Kidney (tissue), 13 donors: ENCODE measurements at regions not wholly inside any gene's neighbourhood (a gene's known extent, or its start where the extent isn't known, plus 50 kb on each side); places are given as distances from the start of the nearest gene placed in this dataset.

Source experiments
- DNase-seq, 5 donors: peaks; one replicate each; pipeline ENCODE4 v3.0.0-alpha.2; 2013 to 2020
- FAIRE-seq: peaks from 2 replicates; lab custom pipeline; 2012; peaks lifted over from hg19 to GRCh38; lab: Jason Lieb, UNC
- H3K27ac ChIP-seq, 2 donors: one replicate each; pipeline ENCODE4 v1.7.0; 2013; ENCODE audit warnings: low read depth in 2 of 2, low read length in 2 of 2, inconsistent platforms in 1 of 2
- H3K27me3 ChIP-seq: one replicate; pipeline ENCODE4 v1.7.1; 2013; ENCODE audit warnings: low read length, inconsistent platforms; ENCODE audit not compliant: control insufficient read depth, insufficient read depth
- H3K36me3 ChIP-seq, 3 donors: one replicate each; pipeline versions ENCODE4 v1.7.0 to v1.7.1; 2013; ENCODE audit warnings: low read length in 3 of 3, control low read depth in 1 of 3, inconsistent platforms in 1 of 3; ENCODE audit not compliant: insufficient read depth in 3 of 3, control insufficient read depth in 2 of 3
- H3K4me1 ChIP-seq, 3 donors: one replicate each; pipeline versions ENCODE4 v1.7.0 to v1.7.1; 2013; ENCODE audit warnings: low read length in 3 of 3, inconsistent platforms in 1 of 3, low read depth in 1 of 3; ENCODE audit not compliant: control insufficient read depth in 2 of 3, insufficient read depth in 2 of 3
- H3K4me3 ChIP-seq, 3 donors: one replicate each; pipeline versions ENCODE4 v1.7.0 to v1.8.1; 2013; ENCODE audit warnings: low read length in 3 of 3, control low read depth in 1 of 3, inconsistent platforms in 1 of 3
- H3K9ac ChIP-seq, 3 donors: one replicate each; pipeline versions ENCODE4 v1.7.0 to v1.7.1; 2013; ENCODE audit warnings: low read length in 3 of 3, control low read depth in 1 of 3, inconsistent platforms in 1 of 3
- H3K9me3 ChIP-seq, 3 donors: one replicate each; pipeline versions ENCODE4 v1.7.0 to v1.7.1; 2013; ENCODE audit warnings: low read length in 3 of 3, control low read depth in 1 of 3, inconsistent platforms in 1 of 3; ENCODE audit not compliant: control insufficient read depth in 2 of 3, insufficient read depth in 1 of 3
- CTCF ChIP-seq: IDR thresholded peaks from 3 replicates; pipeline ENCODE4 v1.5.1; 2012; ENCODE audit warnings: mild to moderate bottlenecking, moderate library complexity, borderline replicate concordance; ENCODE audit not compliant: insufficient read depth; ENCODE audit errors: extremely low read depth
- intact Hi-C: fragments of 100-400 bp; cut with DNase I; formaldehyde crosslinking; loops from one replicate; pipeline ENCODE4 v1.11.1; 2022
- donor health status: control.
- donor health status: control.
- donor health status: control.
- donor health status: control.
- donor health status: control.
- donor health status: DM: yes; HTN: yes; CAD: no.
- donor health status: Normal renal cell carcinoma (clear cell type).

DNA sequence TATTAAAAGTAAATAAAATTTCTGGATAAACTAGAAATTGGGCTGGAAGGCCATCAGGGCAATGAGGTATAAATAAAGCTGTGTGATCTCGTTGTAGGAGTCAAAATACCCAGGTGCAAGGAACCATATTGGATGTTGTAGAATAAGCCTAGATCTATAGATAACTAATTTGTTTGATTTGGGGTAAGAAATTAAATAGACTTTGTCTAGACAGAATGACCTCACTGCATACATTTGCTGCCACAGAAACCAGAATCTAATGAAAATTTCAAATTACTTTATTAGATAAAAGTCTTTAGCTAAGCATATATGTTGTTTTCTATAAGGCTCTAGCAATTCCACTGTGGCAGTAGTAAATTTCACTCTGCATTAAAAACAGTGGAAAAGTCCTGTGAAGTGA, 225.2 kb upstream of the ITGA1 start:
- H3K4me3 ChIP-seq: no peak overlapping the region
- intact Hi-C loops: no loop called here
- no peaks in the 10 kb centered on the region for H3K9me3 ChIP-seq
- no peak for TF ChIP-seq CTCF
- no peak overlapping the region for H3K27ac ChIP-seq
- DNase-seq (no peak), FAIRE-seq (no peak)
- H3K4me1 ChIP-seq: no peaks in the 10 kb centered on the region
- H3K9ac ChIP-seq: no peak overlapping the region
- H3K27me3 ChIP-seq: no peaks in the 10 kb centered on the region
- no peaks in the 10 kb centered on the region for H3K36me3 ChIP-seq

DNA sequence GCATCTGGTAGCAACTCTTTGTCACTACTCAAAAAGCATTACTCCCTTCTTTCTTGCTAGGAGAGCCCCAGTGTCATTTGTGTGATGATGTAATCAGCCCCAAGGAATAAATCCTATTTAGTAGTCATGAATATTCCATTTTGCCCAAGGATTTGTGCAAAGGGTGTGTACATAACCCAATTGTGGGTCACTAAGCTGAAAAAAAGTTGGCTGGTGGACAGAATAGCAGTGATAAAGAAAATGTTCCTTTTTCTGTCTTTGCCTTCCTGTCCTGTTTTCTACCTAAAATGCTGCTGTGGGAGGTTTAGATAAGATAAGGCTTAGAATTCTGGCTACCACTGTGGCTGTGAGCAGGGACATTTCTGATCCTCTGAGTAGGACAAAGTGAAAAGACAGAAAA, 223.1 kb upstream of the ITGA1 start:
- no peak overlapping the region for H3K9ac ChIP-seq
- no peak for DNase-seq
- intact Hi-C loops: no loop called here
- TF ChIP-seq CTCF: no peak
- FAIRE-seq: no peak
- H3K27me3 ChIP-seq: no peaks in the 10 kb centered on the region
- H3K36me3 ChIP-seq: no peaks in the 10 kb centered on the region
- H3K27ac ChIP-seq: no peak overlapping the region
- H3K9me3 ChIP-seq: no peaks in the 10 kb centered on the region
- no peak overlapping the region for H3K4me3 ChIP-seq
- no peaks in the 10 kb centered on the region for H3K4me1 ChIP-seq

GRCh38 chr5:52577546-52577945, 210.2 kb upstream of the ITGA1 start:
- no peak overlapping the region for H3K4me3 ChIP-seq
- H3K27ac ChIP-seq: no peak overlapping the region
- no peak overlapping the region for H3K9ac ChIP-seq
- no peaks in the 10 kb centered on the region for H3K36me3 ChIP-seq
- no peak for FAIRE-seq
- no peaks in the 10 kb centered on the region for H3K9me3 ChIP-seq
- TF ChIP-seq CTCF: no peak
- intact Hi-C loops: no loop called here
- no peaks in the 10 kb centered on the region for H3K27me3 ChIP-seq
- DNase-seq: no peak
- no peaks in the 10 kb centered on the region for H3K4me1 ChIP-seq

GRCh38 chr5:52579391-52579790, 208.3 kb upstream of the ITGA1 start:
- Histone ChIP-seq H3K9me3 (no peaks in the 10 kb centered on the region), H3K9ac (no peak overlapping the region), H3K4me3 (no peak overlapping the region), H3K4me1 (no peaks in the 10 kb centered on the region), H3K27me3 (no peaks in the 10 kb centered on the region), H3K36me3 (no peaks in the 10 kb centered on the region), H3K27ac (no peak overlapping the region)
- peak in 2 of 5 donors; percentile 7 to 9 for DNase-seq
- intact Hi-C loops: no loop called here
- FAIRE-seq: no peak
- TF ChIP-seq CTCF: no peak
